Activated naive CD4-positive, alpha-beta T cell treated with anti-CD3 and anti-CD28 coated beads, Interleukin-2, amount 50 U/mL, for 24 hours (primary cell): ENCODE measurements at regions not wholly inside any gene's neighbourhood (a gene's known extent, or its start where the extent isn't known, plus 50 kb on each side); places are given as distances from the start of the nearest gene placed in this dataset.

Experiments used
- H3K27ac Mint-ChIP-seq: one replicate; pipeline ENCODE4 v1.8.0; 2021; ENCODE audit warnings: mild to moderate bottlenecking, mixed read lengths
- H3K27me3 Mint-ChIP-seq: one replicate; pipeline ENCODE4 v1.8.0; 2021; ENCODE audit warnings: mixed read lengths
- H3K36me3 Mint-ChIP-seq: one replicate; pipeline ENCODE4 v1.8.0; 2021; ENCODE audit warnings: mixed read lengths
- H3K4me1 Mint-ChIP-seq: one replicate; pipeline ENCODE4 v1.8.0; 2021; ENCODE audit warnings: mixed read lengths
- H3K4me3 Mint-ChIP-seq: one replicate; pipeline ENCODE4 v1.8.0; 2021; ENCODE audit warnings: mild to moderate bottlenecking, mixed read lengths
- H3K9me3 Mint-ChIP-seq: one replicate; pipeline ENCODE4 v1.8.0; 2021; ENCODE audit warnings: mixed read lengths

- Mint-ChIP-seq H3K27me3 (no peaks in the 10 kb centered on the region), H3K27ac (no peak overlapping the region), H3K9me3 (peaks cover 1% of the 10 kb centered on the region), H3K4me1 (no peaks in the 10 kb centered on the region), H3K4me3 (no peak overlapping the region), H3K36me3 (no peaks in the 10 kb centered on the region)
Measured at GRCh38 chr7:136254148-136254547, 277.0 kb upstream of the MTPN start.

GRCh38 chr7:136251826-136252225, 274.7 kb upstream of the MTPN start:
- no peaks in the 10 kb centered on the region for H3K27me3 Mint-ChIP-seq
- no peak overlapping the region for H3K27ac Mint-ChIP-seq
- no peak overlapping the region for H3K4me3 Mint-ChIP-seq
- no peaks in the 10 kb centered on the region for H3K9me3 Mint-ChIP-seq
- H3K36me3 Mint-ChIP-seq, result peaks cover 1% of the 10 kb centered on the region
- H3K4me1 Mint-ChIP-seq, result no peaks in the 10 kb centered on the region

- Mint-ChIP-seq H3K27me3 (peaks cover 1% of the 10 kb centered on the region), H3K4me3 (no peak overlapping the region), H3K4me1 (no peaks in the 10 kb centered on the region), H3K27ac (no peak overlapping the region), H3K36me3 (peaks cover 3% of the 10 kb centered on the region), H3K9me3 (no peaks in the 10 kb centered on the region)
Measured at GRCh38 chr7:136247211-136247610, 270.1 kb upstream of the MTPN start.

GRCh38 chr7:136245327-136246004, 268.3 kb upstream of the MTPN start:
- H3K4me1 Mint-ChIP-seq, result no peaks in the 10 kb centered on the region
- H3K27me3 Mint-ChIP-seq, result peaks cover 1% of the 10 kb centered on the region
- no peak overlapping the region for H3K27ac Mint-ChIP-seq
- H3K4me3 Mint-ChIP-seq, result no peak overlapping the region
- peaks cover 3% of the 10 kb centered on the region for H3K36me3 Mint-ChIP-seq
- H3K9me3 Mint-ChIP-seq, result no peaks in the 10 kb centered on the region

GRCh38 chr7:136234040-136234439, 256.9 kb upstream of the MTPN start:
- peaks cover 12% of the 10 kb centered on the region for H3K9me3 Mint-ChIP-seq

GRCh38 chr7:136230210-136230609, 253.1 kb upstream of the MTPN start:
- peaks cover 4% of the 10 kb centered on the region for H3K9me3 Mint-ChIP-seq
- H3K27me3 Mint-ChIP-seq, result no peaks in the 10 kb centered on the region
- H3K4me3 Mint-ChIP-seq, result no peak overlapping the region

More at GRCh38 chr7:136234040-136234439, 256.9 kb upstream of the MTPN start:
- Mint-ChIP-seq H3K4me3 (no peak overlapping the region), H3K27me3 (no peaks in the 10 kb centered on the region), H3K36me3 (no peaks in the 10 kb centered on the region), H3K27ac (no peak overlapping the region), H3K4me1 (no peaks in the 10 kb centered on the region)

GRCh38 chr7:136229790-136230189, 252.6 kb upstream of the MTPN start:
- H3K9me3 Mint-ChIP-seq, result no peaks in the 10 kb centered on the region
- no peaks in the 10 kb centered on the region for H3K36me3 Mint-ChIP-seq
- no peak overlapping the region for H3K4me3 Mint-ChIP-seq
- no peak overlapping the region for H3K27ac Mint-ChIP-seq
- no peaks in the 10 kb centered on the region for H3K4me1 Mint-ChIP-seq
- no peaks in the 10 kb centered on the region for H3K27me3 Mint-ChIP-seq

More at GRCh38 chr7:136230210-136230609, 253.1 kb upstream of the MTPN start:
- Mint-ChIP-seq H3K27ac (no peak overlapping the region), H3K4me1 (no peaks in the 10 kb centered on the region), H3K36me3 (no peaks in the 10 kb centered on the region)

GRCh38 chr7:136228171-136228570, 251.0 kb upstream of the MTPN start:
- no peak overlapping the region for H3K4me3 Mint-ChIP-seq
- no peaks in the 10 kb centered on the region for H3K4me1 Mint-ChIP-seq
- peaks cover 6% of the 10 kb centered on the region for H3K9me3 Mint-ChIP-seq
- no peaks in the 10 kb centered on the region for H3K27me3 Mint-ChIP-seq
- H3K27ac Mint-ChIP-seq, result no peak overlapping the region
- no peaks in the 10 kb centered on the region for H3K36me3 Mint-ChIP-seq

GRCh38 chr7:136214356-136214755, 237.2 kb upstream of the MTPN start:
- Mint-ChIP-seq H3K27me3 (no peaks in the 10 kb centered on the region), H3K27ac (no peak overlapping the region), H3K9me3 (no peaks in the 10 kb centered on the region), H3K4me3 (no peak overlapping the region), H3K4me1 (no peaks in the 10 kb centered on the region), H3K36me3 (peaks cover under 1% of the 10 kb centered on the region)

GRCh38 chr7:136213012-136213411, 235.9 kb upstream of the MTPN start:
- Mint-ChIP-seq H3K27ac (no peak overlapping the region), H3K4me1 (no peaks in the 10 kb centered on the region), H3K36me3 (peaks cover 2% of the 10 kb centered on the region), H3K4me3 (no peak overlapping the region), H3K27me3 (no peaks in the 10 kb centered on the region), H3K9me3 (no peaks in the 10 kb centered on the region)

- peaks cover 4% of the 10 kb centered on the region for H3K36me3 Mint-ChIP-seq
- no peaks in the 10 kb centered on the region for H3K9me3 Mint-ChIP-seq
- no peak overlapping the region for H3K27ac Mint-ChIP-seq
- H3K27me3 Mint-ChIP-seq, result no peaks in the 10 kb centered on the region
- no peak overlapping the region for H3K4me3 Mint-ChIP-seq
- H3K4me1 Mint-ChIP-seq, result no peaks in the 10 kb centered on the region
Measured at GRCh38 chr7:136210664-136211063, 233.5 kb upstream of the MTPN start.

GRCh38 chr7:136210079-136210478, 232.9 kb upstream of the MTPN start:
- H3K36me3 Mint-ChIP-seq, result peaks cover 4% of the 10 kb centered on the region
- H3K27ac Mint-ChIP-seq, result no peak overlapping the region
- no peaks in the 10 kb centered on the region for H3K4me1 Mint-ChIP-seq
- no peak overlapping the region for H3K4me3 Mint-ChIP-seq
- no peaks in the 10 kb centered on the region for H3K9me3 Mint-ChIP-seq
- no peaks in the 10 kb centered on the region for H3K27me3 Mint-ChIP-seq

- Mint-ChIP-seq H3K36me3 (peaks cover 4% of the 10 kb centered on the region), H3K4me1 (no peaks in the 10 kb centered on the region), H3K4me3 (no peak overlapping the region), H3K27me3 (no peaks in the 10 kb centered on the region), H3K27ac (no peak overlapping the region), H3K9me3 (no peaks in the 10 kb centered on the region)
Measured at GRCh38 chr7:136205956-136206355, 228.8 kb upstream of the MTPN start.

- Mint-ChIP-seq H3K27ac (no peak overlapping the region), H3K4me3 (no peak overlapping the region), H3K27me3 (no peaks in the 10 kb centered on the region), H3K4me1 (no peaks in the 10 kb centered on the region), H3K36me3 (peaks cover 10% of the 10 kb centered on the region), H3K9me3 (peaks cover 25% of the 10 kb centered on the region)
Measured at GRCh38 chr7:136198168-136198567, 221.0 kb upstream of the MTPN start.

- no peak overlapping the region for H3K4me3 Mint-ChIP-seq
- no peaks in the 10 kb centered on the region for H3K4me1 Mint-ChIP-seq
- H3K9me3 Mint-ChIP-seq, result peaks cover 25% of the 10 kb centered on the region
- no peak overlapping the region for H3K27ac Mint-ChIP-seq
- H3K27me3 Mint-ChIP-seq, result no peaks in the 10 kb centered on the region
- peaks cover 10% of the 10 kb centered on the region for H3K36me3 Mint-ChIP-seq
Measured at GRCh38 chr7:136194878-136195277, 217.7 kb upstream of the MTPN start.

- Mint-ChIP-seq H3K9me3 (peaks cover 22% of the 10 kb centered on the region), H3K4me3 (no peak overlapping the region), H3K36me3 (peaks cover 9% of the 10 kb centered on the region), H3K27me3 (no peaks in the 10 kb centered on the region), H3K4me1 (no peaks in the 10 kb centered on the region), H3K27ac (no peak overlapping the region)
Measured at GRCh38 chr7:136193940-136194339, 216.8 kb upstream of the MTPN start.

- H3K27ac Mint-ChIP-seq, result no peak overlapping the region
- H3K9me3 Mint-ChIP-seq, result no peaks in the 10 kb centered on the region
- H3K4me3 Mint-ChIP-seq, result no peak overlapping the region
- no peaks in the 10 kb centered on the region for H3K4me1 Mint-ChIP-seq
- no peaks in the 10 kb centered on the region for H3K27me3 Mint-ChIP-seq
- H3K36me3 Mint-ChIP-seq, result no peaks in the 10 kb centered on the region
Measured at GRCh38 chr7:136189506-136189998, 212.4 kb upstream of the MTPN start.
